GM18861 (cell line): ENCODE measurements at regions not wholly inside any gene's neighbourhood (a gene's known extent, or its start where the extent isn't known, plus 50 kb on each side); places are given as distances from the start of the nearest gene placed in this dataset.
"Not testable (repeated sequence)": the region's sequence is repeated elsewhere in the genome, so short reads cannot be mapped to it uniquely, and the experiment has no call there.

Experiments used
- ATAC-seq: cut with Tn5 transposase; IDR thresholded peaks from one replicate; pipeline ENCODE4 v1.9.1; 2021; ENCODE audit not compliant: unreplicated experiment

- no peak for ATAC-seq
Observed at GRCh38 chr13:111610081-111610480, 289.6 kb downstream of the TEX29 start.

GRCh38 chr13:111610879-111611278 is 290.4 kb downstream of the TEX29 start:
- no peak for ATAC-seq

GRCh38 chr13:111611651-111612050 is 291.2 kb downstream of the TEX29 start:
- ATAC-seq, result no peak

GRCh38 chr13:111612886-111613285 is 292.4 kb downstream of the TEX29 start:
- ATAC-seq, result no peak

- ATAC-seq, result no peak
Observed at GRCh38 chr13:111614009-111614408, 293.6 kb downstream of the TEX29 start.

GRCh38 chr13:111614613-111615012 is 294.2 kb downstream of the TEX29 start:
- no peak for ATAC-seq

- ATAC-seq, result no peak
Observed at GRCh38 chr13:111616203-111616602, 295.8 kb downstream of the TEX29 start.

GRCh38 chr13:111620166-111620565 is 299.7 kb downstream of the TEX29 start:
- ATAC-seq, result no peak

- ATAC-seq, result no peak
Observed at GRCh38 chr13:111620586-111620985, 300.1 kb downstream of the TEX29 start.

GRCh38 chr13:111621164-111621563 is 300.7 kb downstream of the TEX29 start:
- ATAC-seq, result no peak

- no peak for ATAC-seq
Observed at GRCh38 chr13:111622051-111622531, 301.6 kb downstream of the TEX29 start.

GRCh38 chr13:111623208-111623607 is 302.8 kb downstream of the TEX29 start:
- ATAC-seq, result no peak

- ATAC-seq, result no peak
Observed at GRCh38 chr13:111623743-111624505, 303.5 kb downstream of the TEX29 start.

GRCh38 chr13:111625526-111626315 is 305.3 kb downstream of the TEX29 start:
- ATAC-seq, result no peak

- no peak for ATAC-seq
Observed at GRCh38 chr13:111626371-111627305, 306.2 kb downstream of the TEX29 start.

GRCh38 chr13:111627596-111627995 is 307.2 kb downstream of the TEX29 start:
- no peak for ATAC-seq

GRCh38 chr13:111629016-111629415 is 308.6 kb downstream of the TEX29 start:
- ATAC-seq, result no peak

GRCh38 chr13:111629457-111629856 is 309.0 kb downstream of the TEX29 start:
- no peak for ATAC-seq

GRCh38 chr13:111629926-111630325 is 309.5 kb downstream of the TEX29 start:
- no peak for ATAC-seq

- ATAC-seq, result no peak
Observed at GRCh38 chr13:111630406-111630805, 310.0 kb downstream of the TEX29 start.

GRCh38 chr13:111631271-111631670 is 310.8 kb downstream of the TEX29 start:
- ATAC-seq, result not testable (repeated sequence)
